ENCODE measurements at regions not wholly inside any gene's neighbourhood (a gene's known extent, or its start where the extent isn't known, plus 50 kb on each side); places are given as distances from the start of the nearest gene placed in this dataset.
A peak's percentile ranks its signal among the peaks of the same experiment; 100 is the strongest.

DNA sequence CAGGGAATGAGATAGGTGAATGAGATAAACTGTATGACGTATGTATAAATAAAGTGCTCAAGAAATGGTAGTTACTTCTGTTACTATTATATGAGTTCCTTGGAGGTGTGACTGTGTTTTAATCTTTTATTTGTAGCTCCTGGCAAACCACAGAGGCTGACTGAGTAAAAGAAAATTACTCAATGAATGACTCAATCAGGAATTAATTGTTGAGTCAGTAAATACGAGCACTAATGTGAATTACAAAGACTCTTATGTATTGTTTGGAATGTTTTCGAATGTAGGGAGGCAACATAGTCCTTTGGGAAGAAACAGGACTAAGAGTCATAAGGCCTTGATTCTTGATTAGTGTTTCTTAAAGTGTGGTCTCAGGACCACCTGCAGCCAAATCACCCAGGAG, 51.1 kb upstream of the BLID start:
- TF ChIP-seq, protein P1, sequence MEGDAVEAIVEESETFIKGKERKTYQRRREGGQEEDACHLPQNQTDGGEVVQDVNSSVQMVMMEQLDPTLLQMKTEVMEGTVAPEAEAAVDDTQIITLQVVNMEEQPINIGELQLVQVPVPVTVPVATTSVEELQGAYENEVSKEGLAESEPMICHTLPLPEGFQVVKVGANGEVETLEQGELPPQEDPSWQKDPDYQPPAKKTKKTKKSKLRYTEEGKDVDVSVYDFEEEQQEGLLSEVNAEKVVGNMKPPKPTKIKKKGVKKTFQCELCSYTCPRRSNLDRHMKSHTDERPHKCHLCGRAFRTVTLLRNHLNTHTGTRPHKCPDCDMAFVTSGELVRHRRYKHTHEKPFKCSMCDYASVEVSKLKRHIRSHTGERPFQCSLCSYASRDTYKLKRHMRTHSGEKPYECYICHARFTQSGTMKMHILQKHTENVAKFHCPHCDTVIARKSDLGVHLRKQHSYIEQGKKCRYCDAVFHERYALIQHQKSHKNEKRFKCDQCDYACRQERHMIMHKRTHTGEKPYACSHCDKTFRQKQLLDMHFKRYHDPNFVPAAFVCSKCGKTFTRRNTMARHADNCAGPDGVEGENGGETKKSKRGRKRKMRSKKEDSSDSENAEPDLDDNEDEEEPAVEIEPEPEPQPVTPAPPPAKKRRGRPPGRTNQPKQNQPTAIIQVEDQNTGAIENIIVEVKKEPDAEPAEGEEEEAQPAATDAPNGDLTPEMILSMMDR (conservative IDR thresholded peaks at IDR 0.05; ENCODE audit: control insufficient read depth, insufficient read depth, low read depth, low read length) = no peak
- no peak overlapping the region for H3K4me3 ChIP-seq (ENCODE audit: control insufficient read depth, low read depth, low read length)
- peak; percentile 94 for DNase-seq (ENCODE audit: low read depth)

DNA sequence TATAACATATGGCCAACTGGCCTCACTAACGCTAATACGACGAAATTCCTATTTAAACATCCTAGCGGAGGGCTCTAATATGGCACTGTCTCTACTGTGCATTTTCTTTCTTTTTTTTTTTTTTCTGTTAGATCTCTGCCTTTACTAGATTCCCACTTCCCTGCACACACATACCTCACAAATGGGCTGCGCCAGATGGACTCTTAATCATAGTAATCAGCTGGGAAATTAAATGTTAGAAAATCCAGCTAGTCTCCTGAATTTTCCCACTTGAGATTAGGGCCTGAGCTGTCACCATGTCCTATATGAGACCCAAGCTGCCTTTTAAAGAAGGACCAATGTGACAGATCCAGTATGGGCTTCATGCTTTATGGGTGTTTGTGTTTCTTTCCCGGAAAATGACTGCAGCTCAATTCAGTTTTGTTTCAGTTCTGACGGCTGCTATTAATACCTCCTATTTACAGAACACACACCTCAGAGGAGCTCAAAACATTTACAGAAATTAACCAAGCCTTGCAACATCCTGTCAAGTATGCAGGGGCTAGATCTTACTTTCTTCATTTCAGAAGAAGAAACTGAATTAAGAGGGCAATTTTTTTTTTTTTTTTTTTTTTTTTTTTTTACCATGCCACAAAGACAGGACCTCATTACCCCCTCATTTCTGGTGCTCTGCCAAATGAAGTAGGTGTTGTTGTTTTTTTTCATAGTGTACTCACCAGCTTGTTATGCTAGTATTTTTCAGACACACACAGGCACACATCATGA, 49.8 kb upstream of the BLID start:
- no peak overlapping the region for H3K4me3 ChIP-seq (ENCODE audit: control insufficient read depth, low read depth, low read length)
- no peak for DNase-seq (ENCODE audit: low read depth)
- TF ChIP-seq, protein P1 (conservative IDR thresholded peaks at IDR 0.05; ENCODE audit: control insufficient read depth, insufficient read depth, low read depth, low read length) = no peak

All from fibroblast of mammary gland (primary cell).